Activated CD8-positive, alpha-beta memory T cell treated with anti-CD3 and anti-CD28 coated beads for 24 hours (primary cell): ENCODE measurements at regions not wholly inside any gene's neighbourhood (a gene's known extent, or its start where the extent isn't known, plus 50 kb on each side); places are given as distances from the start of the nearest gene placed in this dataset.
"Not testable (repeated sequence)": the region's sequence is repeated elsewhere in the genome, so short reads cannot be mapped to it uniquely, and the experiment has no call there.

Experiments used
- DNase-seq: peaks from one replicate; pipeline ENCODE4 v3.0.0-alpha.2; 2020

DNA sequence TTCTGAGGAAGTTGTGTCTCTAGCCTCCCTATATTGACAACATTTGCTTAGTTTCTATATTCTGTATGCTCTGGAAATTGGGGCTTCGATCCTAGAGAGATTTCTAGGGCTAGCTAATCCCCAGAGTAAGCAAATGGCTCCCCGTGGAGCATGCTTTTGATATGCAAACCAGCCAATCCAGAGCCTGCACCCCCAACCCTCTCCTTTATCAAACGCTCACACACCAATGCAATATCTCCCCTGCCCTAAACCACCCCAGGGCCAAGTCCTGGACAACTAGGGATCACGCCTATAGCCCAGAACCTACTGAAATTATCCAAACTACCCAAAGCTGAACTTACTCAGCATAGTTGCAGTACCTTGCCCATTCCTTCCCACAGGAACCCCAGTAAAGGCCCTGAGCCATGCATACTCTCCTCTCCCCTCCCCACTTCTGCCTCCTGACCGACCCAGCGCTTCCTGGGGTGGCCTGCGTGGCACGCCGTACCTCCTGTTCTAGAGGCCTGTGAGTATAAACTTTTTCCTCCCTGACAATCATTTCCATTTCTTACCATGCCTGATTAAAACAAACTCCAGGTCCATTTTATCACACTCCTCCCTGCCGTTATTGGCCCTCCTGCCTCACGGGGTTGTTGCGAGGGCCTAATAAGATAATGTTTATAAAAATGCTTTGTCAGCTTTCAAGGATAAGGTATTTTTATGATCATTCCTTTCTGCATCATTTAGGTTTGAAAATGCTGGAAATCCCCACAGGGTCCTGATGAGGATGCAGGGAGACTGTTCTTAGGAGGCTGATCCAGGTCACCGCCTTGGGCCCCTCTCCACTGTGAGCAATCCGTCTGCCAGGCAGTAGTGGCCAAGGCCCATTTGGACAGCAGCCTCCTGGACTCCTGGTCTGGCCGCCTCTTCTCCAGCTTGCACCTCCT lies 102.7 kb downstream of the TENT5C start:
- DNase-seq: no peak

DNA sequence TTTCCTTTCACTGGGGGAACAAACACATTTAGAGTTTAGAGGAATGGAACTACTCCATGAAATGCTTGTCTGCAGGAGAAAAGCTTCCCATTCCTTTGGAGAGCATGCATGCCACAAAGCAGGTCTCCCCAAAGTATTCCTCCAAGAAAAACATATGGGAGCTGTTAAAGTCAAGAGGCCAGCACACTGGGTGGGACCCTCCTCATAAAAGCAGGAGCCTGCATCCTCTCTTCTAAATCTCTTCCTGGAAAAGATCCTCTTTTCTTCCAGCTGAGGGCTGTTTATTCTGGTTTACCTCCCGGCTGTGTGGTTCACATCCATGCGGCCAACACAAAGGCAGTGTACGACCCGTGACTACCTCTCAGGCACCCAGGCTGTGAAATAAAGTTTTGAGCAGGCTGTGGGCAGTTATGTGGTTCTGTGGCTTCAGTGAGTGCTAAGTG lies 103.4 kb downstream of the TENT5C start:
- no peak for DNase-seq

DNA sequence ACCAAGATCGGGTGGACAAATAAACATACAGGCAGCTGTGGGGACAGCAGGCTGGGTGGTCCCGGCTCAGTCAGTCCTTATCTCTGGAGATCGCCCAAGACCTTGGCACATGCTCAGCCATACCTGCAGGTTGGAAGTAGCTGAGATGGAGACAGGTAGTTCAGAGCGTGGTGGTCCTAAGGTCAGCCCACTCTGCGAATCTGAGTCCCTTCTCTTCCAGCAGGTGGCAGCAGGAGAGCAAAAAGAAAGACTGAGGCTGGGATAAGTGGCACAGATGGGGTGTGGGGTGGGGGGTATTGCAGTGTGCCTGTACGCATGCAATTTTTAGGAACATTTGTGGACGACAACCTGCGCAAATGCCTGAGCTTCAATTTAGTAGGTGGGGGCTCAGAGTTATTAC lies 104.9 kb downstream of the TENT5C start:
- no peak for DNase-seq

DNA sequence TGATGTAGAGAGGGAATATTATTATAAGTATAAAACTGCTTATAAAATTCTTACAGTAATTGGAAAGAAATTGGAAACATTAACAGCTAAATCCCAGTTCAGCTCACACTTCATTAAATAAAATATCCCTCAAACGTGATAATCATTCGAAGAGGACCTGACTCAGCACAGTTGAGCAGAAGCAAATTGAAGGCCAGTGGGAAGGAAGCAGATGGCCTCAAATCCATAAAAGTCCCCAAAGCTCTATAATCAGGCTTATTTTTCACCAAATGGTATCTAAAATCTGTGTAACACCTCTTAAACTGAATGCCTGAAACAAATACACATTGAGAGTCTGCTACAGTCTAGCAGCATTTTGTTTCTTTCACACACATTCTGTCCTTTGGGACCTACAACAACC lies 106.8 kb downstream of the TENT5C start:
- no peak for DNase-seq

DNA sequence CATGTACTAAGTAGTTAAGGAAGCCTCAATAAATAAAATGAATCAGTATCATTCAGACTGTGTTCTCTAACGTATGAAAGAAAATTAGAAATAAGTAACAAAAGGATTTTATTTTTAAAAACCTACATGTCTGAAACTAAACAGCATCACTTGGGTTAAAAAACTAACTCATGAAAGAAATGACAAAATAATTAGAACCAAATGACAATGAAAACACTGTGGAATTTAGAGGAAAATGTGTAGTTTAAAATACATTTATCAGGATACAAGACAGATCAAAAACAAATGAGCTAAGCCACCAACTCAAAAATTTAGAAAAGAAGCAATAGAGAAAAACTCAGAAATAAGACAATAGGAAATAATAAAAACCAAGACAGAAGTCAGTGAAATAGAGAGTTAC lies 108.7 kb downstream of the TENT5C start:
- no peak for DNase-seq

DNA sequence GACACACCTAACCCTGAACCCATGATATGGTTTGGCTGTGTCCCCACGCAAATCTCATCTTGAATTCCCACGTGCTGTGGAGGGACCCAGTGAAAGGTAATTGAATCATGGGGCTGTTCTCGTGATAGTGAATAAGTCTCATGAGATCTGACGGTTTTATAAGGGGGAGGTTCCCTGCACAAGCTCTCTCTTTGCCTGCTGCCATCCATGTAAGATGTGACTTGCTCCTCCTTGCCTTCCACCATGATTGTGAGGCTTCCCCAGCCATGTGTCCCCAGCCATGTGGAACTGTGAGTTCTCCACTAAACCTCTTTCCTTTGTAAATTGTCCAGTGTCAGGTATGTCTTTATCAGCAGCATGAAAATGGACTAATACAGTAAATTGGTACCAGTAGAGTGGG lies 110.2 kb downstream of the TENT5C start:
- not testable (repeated sequence) for DNase-seq

DNA sequence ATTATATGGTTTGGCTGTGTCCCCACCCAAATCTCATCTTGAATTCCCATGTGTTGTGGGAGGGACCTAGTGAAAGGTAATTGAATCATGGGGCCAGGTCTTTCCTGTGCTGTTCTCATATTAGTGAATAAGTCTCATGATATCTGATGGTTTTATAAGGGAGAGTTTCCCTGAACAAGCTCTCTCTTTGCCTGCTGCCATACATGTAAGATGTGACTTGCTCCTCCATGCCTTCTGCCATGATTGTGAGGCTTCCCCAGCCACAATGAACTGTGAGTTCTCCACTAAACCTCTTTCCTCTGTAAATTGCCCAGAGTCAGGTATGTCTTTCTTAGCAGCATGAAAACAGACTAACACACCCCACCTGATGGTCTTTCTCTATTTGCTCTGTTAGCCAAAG lies 112.1 kb downstream of the TENT5C start:
- DNase-seq: not testable (repeated sequence)

DNA sequence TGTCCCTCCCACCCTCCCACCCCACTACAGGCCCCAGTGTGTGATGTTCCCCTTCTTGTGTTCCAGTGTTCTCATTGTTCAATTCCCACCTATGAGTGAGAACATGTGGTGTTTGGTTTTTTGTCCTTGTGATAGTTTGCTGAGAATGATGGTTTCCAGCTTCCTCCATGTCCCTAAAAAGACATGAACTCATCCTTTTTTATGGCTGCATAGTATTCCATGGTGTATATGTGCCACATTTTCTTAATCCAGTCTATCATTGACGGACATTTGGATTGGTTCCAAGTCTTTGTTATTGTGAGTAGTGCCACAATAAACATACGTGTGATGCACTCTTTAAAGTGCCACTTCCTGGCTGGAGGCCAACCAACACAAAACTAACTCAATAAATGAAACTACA lies 112.7 kb downstream of the TENT5C start:
- DNase-seq: not testable (repeated sequence)

DNA sequence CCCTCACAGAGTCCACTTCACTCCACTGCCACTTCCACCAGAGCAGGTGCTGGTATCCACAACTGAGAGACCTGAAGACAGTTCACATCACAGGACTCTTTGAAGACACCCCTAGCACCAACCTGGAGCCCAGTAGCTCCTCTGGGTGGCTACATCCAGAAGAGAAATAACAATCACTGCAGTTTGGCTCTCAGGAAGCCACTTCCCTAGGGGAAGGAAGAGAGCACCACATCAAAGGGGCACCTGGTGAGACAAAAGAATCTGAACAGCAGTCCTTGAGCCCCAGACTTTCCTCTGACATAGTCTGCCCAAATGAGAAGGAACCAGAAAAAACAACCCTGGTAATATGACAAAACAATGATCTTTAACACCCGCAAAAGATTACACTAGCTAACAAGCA lies 113.2 kb downstream of the TENT5C start:
- DNase-seq: no peak

DNA sequence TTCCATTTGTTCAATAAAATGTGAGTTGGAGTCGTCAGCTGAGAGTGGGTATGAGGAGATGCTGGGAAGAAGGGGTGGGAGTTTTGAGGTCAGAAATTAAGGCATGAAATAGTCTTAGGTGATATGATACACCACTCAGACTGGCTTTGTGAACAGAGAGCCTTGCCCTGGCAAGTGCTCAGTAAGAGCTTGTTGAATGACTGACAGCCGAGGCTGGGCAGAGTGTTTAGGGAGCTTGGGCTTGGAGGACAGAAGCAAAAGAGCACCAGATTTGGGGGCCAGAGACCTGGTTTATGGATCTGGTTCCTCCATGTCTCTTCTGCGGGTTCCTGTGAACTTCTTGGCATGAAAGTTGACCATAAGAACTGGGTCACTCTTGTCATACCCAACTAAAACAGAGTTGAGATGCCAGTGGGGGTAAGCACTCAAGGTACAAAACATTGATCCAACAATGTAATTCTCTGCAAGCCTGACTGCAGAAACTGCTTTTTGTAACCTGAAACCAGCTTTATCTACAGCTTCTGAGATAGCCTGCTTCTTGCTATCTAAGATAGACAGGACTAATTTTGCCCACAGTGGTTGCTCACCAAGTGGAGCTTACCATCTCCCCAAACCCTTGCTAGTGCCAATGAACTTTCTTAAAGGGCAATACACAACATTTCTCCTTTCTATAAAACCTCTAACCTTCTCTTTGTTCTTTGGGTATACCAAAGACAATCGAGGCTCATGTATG lies 126.4 kb downstream of the TENT5C start:
- no peak for DNase-seq

DNA sequence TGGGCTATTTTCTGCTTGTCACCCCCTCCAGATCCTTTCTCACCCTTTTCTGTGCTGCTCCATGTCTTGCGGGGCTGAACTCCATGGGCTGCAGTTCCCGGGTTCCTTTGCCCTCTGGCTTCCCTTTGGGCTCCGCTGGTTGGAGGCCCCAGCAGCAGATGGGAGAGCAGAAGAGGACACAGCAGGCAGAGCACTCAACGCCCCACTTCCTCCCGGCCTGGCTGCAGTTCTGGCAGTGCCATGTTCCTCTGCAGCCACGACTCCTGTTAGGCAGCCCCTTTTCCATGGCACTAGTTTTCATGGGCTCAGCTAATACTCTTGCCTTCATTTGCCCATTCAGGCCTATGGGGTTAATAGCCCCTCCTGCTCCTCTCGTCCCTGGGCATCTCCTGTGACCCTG lies 127.1 kb downstream of the TENT5C start:
- DNase-seq: no peak

DNA sequence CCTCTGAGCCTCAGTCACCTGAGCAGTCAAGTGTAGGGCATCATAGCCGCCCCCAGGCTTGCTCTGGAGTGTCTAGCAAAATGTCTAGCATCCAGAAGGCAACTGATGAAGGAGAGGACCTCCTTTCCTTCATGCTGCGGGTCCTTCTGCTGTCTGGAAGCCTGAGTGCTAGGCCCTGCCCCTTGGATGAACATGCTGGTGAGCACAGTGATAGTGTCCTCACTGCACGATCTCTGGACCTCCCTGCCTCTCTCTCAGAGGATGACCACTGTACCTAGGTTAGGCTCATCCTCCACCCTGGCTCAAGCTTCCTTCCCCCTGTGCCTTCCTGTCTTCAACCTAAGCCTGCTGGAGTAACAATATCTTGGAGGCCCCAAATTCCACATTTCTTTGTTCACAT lies 128.6 kb downstream of the TENT5C start:
- DNase-seq: no peak

DNA sequence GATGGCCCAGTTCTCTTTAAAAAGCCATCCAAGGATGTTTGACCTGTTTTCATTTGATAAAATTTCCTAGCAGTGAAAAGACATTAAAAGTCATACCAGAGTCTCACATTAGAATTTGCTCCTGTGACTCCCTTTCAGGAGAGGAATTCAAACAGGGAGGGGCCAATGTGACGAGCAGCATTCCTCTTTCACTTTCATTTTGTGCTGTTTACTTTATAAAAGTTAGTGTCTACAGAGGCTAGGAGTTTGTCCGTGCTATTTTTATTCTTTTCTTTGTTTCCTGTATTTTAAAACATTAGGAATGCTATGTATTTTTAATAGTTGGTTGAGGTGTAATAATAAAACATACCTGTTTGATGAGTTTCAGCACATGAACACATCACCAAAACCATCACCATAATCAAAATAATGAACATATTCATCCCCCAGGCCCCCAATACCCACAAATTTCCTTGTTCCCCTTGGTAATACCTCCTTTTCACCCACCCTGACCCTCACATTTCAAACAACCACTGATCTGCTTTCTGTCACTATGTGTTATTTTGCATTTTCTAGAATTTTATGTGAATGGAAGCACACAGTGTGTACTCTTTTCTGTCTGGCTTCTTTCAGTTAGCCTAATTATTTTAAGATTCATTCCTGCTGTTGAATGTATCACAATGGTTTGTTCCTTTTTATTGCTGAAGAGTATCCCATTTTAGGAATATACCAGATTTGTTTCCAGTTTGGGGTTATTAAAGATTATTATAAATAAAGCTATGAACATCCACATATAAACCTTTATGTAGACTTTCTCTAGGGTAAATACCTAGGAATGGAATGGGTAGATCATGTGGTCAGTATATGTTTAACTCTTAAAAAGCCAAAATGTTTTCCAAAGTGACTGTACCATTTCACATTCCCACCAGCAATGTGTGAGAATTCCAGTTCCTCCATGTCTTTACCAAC lies 129.5 kb downstream of the TENT5C start:
- no peak for DNase-seq

DNA sequence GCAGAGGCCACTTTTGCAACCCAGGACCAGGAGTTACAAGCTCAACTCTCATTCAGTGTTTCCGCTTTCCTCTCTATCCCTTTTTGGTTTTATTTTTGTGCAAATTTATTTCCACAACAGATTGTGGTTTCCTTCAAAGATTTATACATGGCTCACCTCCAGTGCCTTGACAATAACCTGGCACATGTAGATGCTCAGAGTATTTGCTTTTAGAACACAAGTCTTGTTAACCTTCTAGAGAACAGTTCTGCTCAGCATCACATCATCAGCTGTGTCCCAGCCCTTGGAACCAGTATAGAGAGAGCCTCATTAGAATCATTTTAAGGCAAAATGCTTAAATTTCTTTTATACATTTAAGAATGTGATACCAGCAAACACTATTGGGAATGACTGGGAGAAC lies 133.7 kb downstream of the TENT5C start:
- no peak for DNase-seq

DNA sequence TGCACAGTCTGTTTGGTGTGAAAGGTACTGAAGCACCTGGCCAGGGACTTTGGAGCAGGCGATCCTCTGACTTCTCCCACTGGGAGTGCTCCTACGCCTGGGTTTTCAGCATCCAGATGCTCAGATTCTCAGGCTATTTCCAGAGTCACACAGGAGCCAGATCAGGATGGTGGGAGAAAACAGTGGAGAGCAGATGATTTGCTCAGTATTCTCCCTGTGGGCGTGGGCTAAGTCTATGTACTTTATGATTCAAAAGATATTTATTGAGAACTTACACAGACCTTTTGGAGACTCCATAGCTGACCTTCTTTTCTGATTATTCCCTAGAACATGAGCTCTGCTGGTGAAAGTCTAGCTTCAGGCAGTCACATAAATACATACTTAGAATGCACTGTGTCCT lies 134.6 kb downstream of the TENT5C start:
- no peak for DNase-seq

DNA sequence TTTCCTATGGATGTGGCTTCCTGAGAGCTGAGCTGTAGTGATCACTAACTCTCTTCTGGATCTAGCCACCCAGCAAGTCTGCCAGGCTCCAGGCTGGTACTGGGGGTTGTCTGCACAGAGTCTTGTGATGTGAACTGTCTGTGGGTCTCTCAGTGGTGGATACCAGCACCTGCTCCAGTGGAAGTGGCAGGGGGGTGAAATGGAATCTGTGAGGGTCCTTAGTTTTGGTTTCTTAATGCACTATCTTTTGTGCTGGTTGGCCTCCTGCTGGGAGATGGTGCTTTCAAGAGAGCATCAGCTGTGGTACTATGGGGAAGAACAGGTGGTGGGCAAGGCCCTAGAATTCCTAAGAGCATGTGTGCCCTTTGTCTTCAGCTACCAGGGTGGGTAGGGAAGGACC lies 140.7 kb downstream of the TENT5C start:
- not testable (repeated sequence) for DNase-seq

DNA sequence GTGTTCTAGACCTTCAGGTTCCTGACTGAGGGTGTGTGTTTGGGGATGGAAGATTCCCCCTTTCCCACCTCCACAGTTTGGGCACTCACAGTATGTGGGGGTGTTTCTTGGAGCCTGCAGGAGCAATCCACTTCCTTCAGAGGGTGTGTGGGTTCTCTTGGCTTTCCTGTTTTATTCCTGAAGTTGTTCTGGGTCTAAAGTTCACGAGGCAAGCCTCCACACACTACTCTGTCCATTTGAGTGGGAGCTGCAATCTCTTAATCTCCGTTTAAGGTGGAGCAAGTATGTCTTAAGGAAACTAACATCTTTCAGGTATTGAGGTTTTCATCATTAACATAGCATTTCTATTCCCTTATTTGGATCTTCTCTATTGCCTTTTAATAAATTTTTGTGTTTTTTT lies 141.8 kb downstream of the TENT5C start:
- DNase-seq: no peak

DNA sequence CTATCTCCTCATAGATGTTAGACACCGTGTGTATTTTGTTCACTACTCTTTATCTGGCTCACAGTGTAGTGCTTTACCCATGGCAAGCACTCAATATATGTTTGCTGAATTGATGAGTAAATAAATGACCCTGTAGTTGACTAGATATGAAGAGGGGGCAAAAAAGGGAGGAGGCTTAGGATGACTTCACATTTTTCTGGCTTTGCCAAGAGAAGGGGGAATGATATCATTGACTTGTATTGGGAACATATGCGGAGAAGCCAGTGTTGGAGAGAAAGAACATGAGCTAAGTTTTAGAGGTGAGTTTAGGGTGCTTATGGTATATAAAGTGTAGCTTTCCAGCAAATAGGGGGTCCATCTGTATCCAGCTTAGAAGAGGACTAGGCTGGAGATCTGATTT lies 145.5 kb downstream of the TENT5C start:
- DNase-seq: no peak

DNA sequence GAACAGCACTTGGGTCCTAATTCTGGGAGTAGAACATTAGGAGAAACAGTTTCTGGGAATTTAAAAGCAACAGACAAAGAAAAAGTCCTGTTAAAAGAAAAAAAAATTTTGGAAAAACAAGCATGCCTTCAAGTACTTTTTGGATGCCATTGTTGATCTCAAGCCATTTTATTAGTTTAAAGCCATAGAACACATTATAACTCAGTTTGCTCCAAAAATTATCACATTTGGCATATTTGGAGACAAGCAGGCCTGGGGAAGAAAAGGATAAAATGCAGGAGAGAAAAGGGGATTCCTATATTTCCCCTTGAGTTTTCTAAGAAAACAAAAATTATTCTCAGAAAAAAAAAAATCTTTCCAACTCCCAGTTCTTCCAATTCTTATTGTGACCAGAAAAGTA lies 146.8 kb downstream of the TENT5C start:
- no peak for DNase-seq

DNA sequence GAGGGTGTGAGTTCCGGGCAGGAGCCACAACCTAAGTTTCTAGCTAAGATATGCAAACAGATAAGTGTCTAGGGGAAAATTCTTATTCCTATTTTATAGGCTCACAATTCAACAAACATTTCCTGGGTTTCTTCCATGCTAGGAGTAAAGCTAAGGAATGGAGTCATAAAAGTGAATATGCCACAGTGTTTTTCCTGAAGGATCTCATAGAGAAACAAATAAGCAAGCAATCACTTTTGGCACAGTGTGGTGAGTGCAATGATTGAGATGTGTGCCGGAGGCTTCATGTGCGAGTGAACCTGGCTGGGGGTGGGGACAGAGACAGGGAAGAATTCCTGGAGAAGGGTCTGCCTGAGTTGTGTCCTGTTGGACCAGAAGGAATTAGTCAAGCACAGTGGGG lies 147.4 kb downstream of the TENT5C start:
- DNase-seq: no peak

DNA sequence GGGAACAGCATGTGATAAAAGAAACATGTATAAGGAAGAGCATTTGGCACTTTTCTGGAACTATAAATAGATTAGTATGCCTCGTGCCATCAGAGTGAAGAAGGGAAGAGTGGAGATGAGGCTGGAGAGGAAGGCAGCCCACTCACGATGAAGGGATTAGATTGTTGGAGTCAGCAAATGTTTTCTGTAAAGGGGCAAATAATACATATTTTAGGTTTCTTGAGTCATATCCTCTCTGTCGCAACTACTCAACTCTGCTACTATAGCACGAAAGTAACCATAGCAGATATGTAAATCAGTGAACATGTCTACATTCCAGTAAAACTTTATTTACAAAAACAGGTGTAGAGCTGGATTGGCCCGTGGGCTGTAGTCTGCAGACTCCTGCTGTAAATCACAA lies 147.8 kb downstream of the TENT5C start:
- DNase-seq: no peak

DNA sequence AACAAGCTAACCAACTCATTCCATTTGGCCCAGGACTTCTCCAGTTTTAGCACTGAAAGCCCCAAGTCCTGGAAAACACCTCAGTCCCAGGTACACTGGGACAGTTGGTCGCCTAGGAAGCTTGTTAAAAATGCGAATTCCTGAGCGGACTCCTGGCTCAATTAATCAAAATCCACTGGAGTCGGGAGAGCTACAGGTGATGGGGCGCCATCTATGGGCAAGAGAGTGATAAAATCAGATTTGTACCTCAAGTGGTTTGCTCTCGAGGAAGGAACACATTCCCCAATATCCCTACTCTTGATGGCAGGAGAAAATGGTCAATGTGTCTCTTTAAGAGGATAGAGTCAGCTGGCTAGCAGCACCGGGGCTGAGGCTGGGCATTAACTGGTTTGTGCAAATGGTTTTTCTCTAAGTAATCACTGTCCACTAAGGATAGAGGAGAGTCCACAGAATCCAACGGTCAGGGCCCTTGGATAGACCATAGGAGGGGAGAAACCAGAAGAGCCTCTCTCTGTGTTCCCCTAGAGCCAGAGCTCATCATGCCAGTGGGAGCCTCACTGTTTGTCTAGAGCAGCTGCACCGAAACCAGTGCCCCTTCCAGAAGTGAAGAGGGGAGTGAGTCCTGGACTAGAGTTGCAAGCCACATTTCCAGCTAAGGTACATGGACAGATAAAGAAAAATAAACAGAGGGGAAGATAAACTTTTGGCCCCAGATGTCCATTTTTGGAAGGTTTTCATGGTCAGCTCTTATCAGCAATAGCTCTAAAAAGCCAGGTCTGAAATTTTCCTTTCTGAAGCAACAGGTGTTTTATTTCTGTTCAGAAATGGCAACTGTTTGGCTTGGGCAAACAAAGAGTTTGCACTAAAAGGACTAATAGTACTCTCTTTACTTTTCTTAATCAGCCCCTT lies 148.5 kb downstream of the TENT5C start:
- peak; percentile 72 for DNase-seq
